Hepatocyte (in vitro differentiated cells): ENCODE measurements at regions not wholly inside any gene's neighbourhood (a gene's known extent, or its start where the extent isn't known, plus 50 kb on each side); places are given as distances from the start of the nearest gene placed in this dataset.

ENCODE experiments used
- CTCF ChIP-seq: fragments of 200-600 bp; sonication (generic); IDR thresholded peaks from 2 replicates; pipeline ENCODE4 v1.5.1; 2016; ENCODE audit warnings: antibody characterized with exemption, mild to moderate bottlenecking; ENCODE audit not compliant: poor library complexity
- EZH2 ChIP-seq: fragments of 200-600 bp; sonication (generic); IDR thresholded peaks from 2 replicates; pipeline ENCODE4 v1.6.1; 2016; ENCODE audit warnings: antibody characterized with exemption, mild to moderate bottlenecking, borderline replicate concordance

GRCh38 chr12:46548605-46549071, 176.1 kb upstream of the SLC38A2 start:
- no peak for TF ChIP-seq CTCF
- no peak for TF ChIP-seq EZH2
